GM12874 (cell line): ENCODE measurements at regions not wholly inside any gene's neighbourhood (a gene's known extent, or its start where the extent isn't known, plus 50 kb on each side); places are given as distances from the start of the nearest gene placed in this dataset.

ENCODE experiments used
- CTCF ChIP-seq: IDR thresholded peaks from 2 replicates; pipeline ENCODE4 v1.5.1; 2011; ENCODE audit warnings: low read depth, mild to moderate bottlenecking, control low read depth, low read length, moderate library complexity; ENCODE audit not compliant: insufficient read depth

- no peak for TF ChIP-seq CTCF
Observed at GRCh38 chr2:16396986-16397385, 268.6 kb downstream of the CYRIA start.

- TF ChIP-seq CTCF: no peak
Observed at GRCh38 chr2:16396171-16396570, 269.5 kb downstream of the CYRIA start.

GRCh38 chr2:16395601-16396000 lies 270.0 kb downstream of the CYRIA start:
- TF ChIP-seq CTCF: no peak

- TF ChIP-seq CTCF: no peak
Observed at GRCh38 chr2:16394986-16395550, 270.6 kb downstream of the CYRIA start.

- TF ChIP-seq CTCF: no peak
Observed at GRCh38 chr2:16394072-16394985, 271.3 kb downstream of the CYRIA start.

GRCh38 chr2:16393500-16394071 lies 272.0 kb downstream of the CYRIA start:
- TF ChIP-seq CTCF: no peak

GRCh38 chr2:16392647-16393499 lies 272.8 kb downstream of the CYRIA start:
- no peak for TF ChIP-seq CTCF
